NCI-H510A treated with DMSO at 0.1 percent for 48 hours (cell line): ENCODE measurements at regions not wholly inside any gene's neighbourhood (a gene's known extent, or its start where the extent isn't known, plus 50 kb on each side); places are given as distances from the start of the nearest gene placed in this dataset.
"Not testable (repeated sequence)": the region's sequence is repeated elsewhere in the genome, so short reads cannot be mapped to it uniquely, and the experiment has no call there.

Experiments
- DNase-seq: peaks from one replicate; lab custom pipeline; 2025; lab: John Stamatoyannopoulos, UW

DNA sequence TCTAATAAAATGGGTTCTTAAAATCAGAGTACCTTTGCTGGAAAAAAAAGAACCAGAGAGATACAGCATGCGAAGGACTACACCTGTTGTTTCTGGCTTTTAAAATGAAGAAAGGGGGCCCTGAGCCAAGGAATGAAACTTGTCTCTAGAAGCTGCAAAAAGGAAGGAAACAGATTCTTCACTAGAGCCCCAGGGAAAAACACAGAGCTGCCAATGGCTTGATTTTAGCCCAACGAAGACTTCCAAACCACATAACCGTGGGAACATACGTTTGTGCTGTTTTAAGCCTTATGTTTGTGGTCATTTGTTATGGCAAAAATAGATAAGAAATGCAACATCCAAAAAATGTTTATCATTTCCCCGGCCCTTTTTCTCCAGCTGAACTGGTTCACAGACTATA is 780.0 kb downstream of the SORCS1 start:
- no peak for DNase-seq

- DNase-seq = no peak
These were observed 783.8 kb downstream of the SORCS1 start for GRCh38 chr10:106380706-106381105.

- DNase-seq = no peak
These were observed 786.3 kb downstream of the SORCS1 start for GRCh38 chr10:106378251-106378650.

- no peak for DNase-seq
These were observed 793.8 kb downstream of the SORCS1 start for GRCh38 chr10:106370751-106371150.

- no peak for DNase-seq
These were observed 803.6 kb downstream of the SORCS1 start for GRCh38 chr10:106360870-106361269.

DNA sequence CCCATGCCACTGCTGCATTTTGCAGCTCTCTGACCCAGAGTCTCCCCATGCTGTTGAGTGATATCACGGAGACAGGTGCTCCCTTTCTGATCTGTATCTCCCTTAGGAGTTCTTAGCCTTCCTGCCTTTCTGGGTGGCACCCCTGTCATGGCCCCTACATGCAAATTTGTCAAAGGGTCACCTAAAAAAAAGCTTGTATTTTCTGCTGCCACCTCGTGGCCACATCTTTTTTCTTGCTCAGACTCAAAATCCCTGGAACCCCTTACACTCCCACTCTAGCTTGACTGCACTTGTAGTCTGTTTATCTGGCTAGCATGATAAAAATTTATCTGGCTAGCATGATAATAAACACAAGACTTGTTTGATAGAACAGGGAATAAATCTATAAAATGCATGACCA is 809.1 kb downstream of the SORCS1 start:
- no peak for DNase-seq

DNA sequence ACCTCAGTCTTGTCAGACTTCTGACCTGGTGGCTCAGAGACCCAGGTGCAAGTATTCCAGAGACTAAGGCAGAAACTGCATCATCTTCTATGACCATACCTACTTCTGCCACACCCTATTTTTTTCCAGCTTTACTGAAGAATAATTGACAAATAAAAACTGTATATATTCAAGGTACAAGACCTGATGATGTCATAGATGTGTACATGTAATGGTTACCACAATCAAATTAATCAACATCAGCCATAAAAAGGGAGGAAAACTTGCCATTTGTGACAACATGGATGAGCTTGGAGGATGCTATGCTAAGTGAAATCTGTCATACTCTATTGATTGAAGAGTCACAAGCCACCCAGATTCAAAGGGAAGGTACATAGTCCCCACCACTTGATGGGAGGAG is 815.6 kb downstream of the SORCS1 start:
- DNase-seq = no peak

- DNase-seq = no peak
These were observed 817.0 kb downstream of the SORCS1 start for GRCh38 chr10:106347547-106347946.

- not testable (repeated sequence) for DNase-seq
These were observed 821.0 kb downstream of the SORCS1 start for GRCh38 chr10:106343539-106343938.

DNA sequence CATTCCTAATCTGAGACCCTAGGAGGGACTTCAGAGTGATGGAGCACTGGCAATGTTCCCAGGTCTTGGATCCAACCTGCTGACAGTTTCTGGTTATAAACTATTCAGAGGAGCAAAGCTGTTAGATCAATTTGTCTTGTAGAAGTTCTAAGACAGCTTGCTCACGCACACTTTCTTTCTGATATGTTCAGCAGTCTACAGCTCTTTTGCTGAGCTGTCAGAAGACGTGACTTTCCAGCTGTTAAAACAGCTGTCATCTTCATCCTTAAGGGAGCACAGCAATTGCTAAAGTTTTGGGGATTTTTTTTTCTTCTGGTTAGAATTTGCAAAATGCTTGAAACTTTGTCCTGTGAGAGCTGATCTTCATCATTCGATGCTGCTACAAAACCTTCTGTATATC is 823.1 kb downstream of the SORCS1 start:
- DNase-seq = no peak

- DNase-seq = no peak
These were observed 826.0 kb downstream of the SORCS1 start for GRCh38 chr10:106338486-106338885.

DNA sequence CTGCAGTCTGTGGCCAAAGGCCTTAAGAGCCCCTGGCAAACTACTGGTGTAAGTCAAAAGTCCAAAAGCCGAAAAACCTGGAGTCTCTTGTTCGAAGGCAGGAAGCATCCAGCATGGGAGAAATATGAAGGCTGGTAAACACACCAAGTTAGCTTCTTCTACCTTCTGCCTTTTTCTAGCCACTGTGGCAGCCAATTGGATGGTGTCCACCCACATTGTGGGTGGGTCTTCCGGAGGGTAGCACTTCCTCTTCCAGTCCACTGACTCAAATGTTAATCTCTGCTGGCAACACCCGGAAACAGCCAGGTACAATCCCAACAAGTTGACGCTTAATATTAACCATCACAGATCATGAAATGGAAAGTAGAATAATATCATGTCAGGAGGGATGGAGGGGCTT is 827.6 kb downstream of the SORCS1 start:
- DNase-seq = no peak

- DNase-seq = no peak
These were observed 836.8 kb downstream of the SORCS1 start for GRCh38 chr10:106327747-106328146.

DNA sequence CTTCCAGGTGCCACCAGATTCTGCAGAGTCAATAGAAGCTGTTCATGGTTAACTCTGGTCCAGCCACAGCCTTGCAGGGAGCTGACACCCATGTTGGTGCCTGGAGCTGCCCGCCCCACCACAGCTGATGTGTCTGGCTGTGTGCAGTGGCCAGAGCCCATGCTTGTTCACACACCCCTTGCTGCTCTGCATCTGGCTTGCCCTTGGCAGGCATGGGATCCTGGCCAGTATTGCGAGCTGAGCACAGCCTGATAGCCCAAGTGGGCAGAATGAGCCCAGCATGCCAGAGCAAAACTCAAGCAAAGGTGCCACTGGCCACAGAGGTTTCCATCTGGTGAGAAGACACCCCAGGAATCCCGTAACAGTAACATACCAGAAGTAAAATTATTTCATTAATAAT is 843.6 kb downstream of the SORCS1 start:
- no peak for DNase-seq

DNA sequence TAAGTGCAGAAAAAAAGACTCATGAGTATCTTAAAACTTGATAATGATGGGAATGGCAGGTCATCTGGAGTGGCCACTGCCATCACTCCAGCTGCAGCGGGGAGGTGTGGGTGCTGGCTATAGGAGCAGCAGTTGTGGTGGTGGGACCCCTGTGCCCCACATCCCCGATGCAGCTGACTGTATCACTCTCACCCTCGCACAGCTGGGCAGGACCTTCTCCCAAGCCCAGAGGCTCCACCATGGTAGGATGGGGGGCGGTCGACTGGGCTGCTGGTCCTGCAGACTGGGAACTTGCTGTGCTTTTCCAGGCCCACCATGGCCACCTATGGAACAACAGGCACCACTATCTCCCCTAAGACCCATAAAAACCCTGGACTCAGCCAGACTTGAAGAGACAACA is 844.4 kb downstream of the SORCS1 start:
- DNase-seq = no peak

GRCh38 chr10:106317554-106317953 is 847.0 kb downstream of the SORCS1 start:
- no peak for DNase-seq

- DNase-seq = no peak
These were observed 851.5 kb downstream of the SORCS1 start for GRCh38 chr10:106313041-106313440.

GRCh38 chr10:106312087-106312486 is 852.4 kb downstream of the SORCS1 start:
- no peak for DNase-seq

- no peak for DNase-seq
These were observed 852.9 kb downstream of the SORCS1 start for GRCh38 chr10:106311590-106311989.

GRCh38 chr10:106310596-106310995 is 853.9 kb downstream of the SORCS1 start:
- DNase-seq = no peak

- no peak for DNase-seq
These were observed 855.1 kb downstream of the SORCS1 start for GRCh38 chr10:106309376-106309775.

DNA sequence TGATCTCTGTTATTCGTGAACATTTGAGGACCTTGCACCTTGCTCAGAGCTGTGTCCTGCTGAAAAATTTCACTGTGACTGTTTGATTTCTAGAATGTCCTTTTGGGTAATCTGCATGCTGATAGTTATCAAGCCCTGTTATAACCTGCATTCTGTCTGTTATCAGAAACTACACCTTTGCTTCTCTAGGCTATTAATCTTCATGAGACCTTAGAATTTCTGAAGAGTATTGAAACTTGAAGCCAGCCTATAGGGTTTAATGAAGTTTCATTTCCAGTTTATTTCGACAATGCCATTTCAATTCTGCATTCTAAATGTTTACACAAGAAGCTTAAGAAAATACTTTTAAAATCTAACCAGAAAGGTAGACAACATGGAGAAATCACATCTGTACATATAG is 856.2 kb downstream of the SORCS1 start:
- DNase-seq = no peak

DNA sequence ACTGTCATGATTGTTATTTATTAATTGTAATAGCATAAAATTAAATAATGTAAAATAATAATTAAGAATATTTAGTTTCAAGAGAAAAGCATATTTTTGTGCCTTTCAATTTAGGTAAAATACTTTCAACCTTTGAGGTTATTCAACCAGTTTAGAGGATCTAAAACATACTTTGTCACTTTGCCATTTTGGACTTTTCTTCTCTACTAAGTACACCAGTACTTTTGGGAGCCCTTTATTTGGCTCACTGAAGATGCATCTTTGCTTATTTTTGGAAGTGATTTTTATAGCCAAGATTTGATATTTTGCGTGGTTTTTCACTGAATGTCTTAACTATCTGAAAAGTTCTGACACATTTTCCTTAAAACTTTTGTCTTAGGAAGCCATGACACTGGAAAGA is 860.5 kb downstream of the SORCS1 start:
- DNase-seq = no peak

GRCh38 chr10:106302961-106303360 is 861.5 kb downstream of the SORCS1 start:
- no peak for DNase-seq

DNA sequence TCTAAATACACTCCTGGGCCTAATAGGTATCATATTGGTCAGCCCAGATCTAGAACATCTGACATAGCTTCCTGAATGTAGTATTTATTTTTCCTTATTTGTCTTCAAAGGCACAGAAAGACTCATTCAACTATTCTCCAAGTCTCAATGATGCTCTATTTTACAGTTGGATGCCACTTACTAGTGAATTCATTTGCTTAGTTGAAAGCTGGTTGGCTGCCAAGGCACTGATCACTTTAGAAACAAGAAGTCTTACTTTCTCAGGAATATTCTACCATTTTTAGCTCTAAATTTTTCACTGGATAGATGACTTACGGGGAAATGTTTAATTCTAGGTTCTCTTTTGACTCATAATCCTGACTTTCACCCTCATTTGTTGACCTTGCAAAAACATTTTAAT is 863.4 kb downstream of the SORCS1 start:
- DNase-seq = no peak
